HG02973 (cell line): ENCODE measurements at regions not wholly inside any gene's neighbourhood (a gene's known extent, or its start where the extent isn't known, plus 50 kb on each side); places are given as distances from the start of the nearest gene placed in this dataset.

ENCODE experiments used
- ATAC-seq: cut with Tn5 transposase; IDR thresholded peaks from one replicate; pipeline ENCODE4 v1.9.1; 2021; ENCODE audit warnings: moderate library complexity; ENCODE audit not compliant: unreplicated experiment

DNA sequence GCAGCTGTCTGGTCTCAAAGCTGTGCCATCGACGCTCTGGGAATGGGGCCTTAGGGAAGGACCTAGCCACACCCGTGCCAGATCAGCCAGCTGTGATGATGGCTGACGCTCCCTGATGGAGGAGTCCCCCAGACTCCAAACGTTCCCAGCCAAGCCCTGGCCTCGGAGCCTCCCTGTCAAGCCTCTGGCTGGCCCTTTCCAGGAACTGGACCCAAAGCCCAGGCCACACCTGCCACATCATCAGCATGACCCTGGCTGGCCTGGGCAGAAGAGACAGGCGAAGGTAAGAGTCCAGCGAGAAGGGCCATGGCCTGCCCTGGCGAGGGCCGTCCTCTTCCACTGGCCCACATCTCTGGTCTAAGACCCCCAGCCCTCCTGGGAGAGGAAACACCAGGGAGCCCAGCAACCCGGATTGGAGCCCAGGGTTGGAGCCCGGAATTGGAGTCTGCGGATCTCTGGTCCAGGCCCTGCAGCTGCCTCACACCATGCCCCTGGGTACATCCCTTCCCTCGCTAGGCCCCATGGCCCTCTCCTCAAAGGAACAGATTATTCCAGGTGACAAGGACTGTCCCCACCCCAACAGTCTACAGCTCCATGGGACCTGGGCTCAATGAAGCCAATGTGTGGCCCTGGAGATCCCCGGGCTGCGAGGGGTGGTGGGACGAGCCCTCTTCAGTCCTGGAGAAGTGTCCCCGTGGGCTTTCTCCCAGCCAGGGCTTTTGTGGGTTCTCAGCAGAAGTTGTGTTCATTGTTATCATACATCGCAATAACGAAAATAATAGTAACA lies 105.1 kb upstream of the TNRC6C start:
- ATAC-seq: no peak

DNA sequence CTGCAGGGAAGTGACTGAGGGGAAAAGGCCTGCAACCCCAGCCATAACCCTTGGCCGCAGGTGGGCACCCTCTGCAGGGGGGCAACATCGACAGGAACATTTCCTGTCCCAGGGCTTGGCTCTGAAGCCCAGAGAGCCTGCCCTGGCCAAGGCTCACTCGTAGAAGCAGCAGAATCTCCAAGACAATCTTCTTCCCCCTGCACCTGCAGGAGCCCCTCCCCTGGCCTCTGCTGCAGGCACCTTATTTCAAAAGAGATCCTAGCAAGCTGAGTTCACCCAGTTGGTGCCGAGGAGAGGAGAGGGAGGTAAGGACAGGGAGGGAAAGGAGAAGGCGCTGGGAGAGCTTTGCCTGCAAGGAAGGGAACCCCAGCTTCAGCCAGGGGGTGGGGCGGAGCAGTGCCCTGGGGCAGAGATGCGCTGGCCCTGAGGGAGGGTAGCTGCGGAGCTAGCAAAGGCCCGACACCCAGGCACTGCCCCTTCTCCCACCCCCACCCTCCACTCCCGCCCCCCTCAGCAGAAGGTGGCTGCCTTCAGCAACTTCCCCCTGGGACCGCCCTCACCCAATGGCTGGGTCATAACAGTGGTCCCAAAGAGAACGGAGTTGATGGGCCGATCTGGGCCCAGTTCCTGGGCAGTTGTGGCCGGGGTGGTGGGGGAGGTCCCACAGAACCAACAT lies 104.3 kb upstream of the TNRC6C start:
- ATAC-seq: no peak

DNA sequence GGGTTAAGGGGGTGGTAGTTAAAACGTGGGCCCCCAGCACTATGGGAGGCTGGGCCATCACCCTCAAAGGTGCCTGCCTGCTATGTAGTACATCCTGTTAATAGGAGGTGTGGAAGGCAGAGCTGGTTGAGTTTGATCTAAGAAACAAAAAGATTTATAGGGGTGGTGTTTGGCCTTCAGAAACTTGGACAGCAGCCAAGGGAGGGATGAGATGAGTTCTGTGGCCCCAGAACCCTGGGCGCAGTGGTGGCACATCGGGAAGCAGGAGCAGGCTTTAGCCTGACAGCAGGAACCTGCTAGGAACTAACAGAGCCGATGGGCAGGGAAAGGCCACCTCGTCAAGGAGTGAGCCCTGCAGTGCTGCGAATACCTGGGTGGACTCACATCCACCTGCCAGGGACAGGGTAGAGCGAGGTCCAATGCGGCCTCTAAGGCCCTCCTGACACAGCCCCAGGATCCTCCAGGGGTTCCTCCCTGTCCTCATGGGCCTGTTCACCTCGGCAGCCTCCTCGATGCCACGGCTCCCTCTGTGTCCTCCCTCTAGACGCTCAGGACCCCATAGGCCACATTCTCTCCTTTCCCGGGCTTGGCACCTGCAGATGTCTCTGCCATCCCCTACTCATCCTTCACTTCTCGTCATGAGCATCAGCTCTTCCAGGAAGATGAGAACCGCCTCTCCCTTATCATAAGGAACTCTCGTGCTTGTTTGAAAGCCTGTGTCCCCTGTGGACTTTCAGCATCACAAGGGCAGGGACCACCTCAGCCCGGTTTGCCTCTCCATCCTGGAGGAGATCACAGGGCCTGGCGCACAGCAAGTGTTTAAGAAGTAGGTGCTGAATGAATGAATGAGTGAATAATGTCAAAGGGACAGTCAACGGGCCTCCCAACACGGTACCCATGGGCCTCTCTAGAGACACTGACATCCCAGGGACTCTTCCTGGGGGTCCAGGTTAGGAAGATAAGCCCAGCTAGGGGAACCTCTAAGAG lies 103.5 kb upstream of the TNRC6C start:
- ATAC-seq: no peak

DNA sequence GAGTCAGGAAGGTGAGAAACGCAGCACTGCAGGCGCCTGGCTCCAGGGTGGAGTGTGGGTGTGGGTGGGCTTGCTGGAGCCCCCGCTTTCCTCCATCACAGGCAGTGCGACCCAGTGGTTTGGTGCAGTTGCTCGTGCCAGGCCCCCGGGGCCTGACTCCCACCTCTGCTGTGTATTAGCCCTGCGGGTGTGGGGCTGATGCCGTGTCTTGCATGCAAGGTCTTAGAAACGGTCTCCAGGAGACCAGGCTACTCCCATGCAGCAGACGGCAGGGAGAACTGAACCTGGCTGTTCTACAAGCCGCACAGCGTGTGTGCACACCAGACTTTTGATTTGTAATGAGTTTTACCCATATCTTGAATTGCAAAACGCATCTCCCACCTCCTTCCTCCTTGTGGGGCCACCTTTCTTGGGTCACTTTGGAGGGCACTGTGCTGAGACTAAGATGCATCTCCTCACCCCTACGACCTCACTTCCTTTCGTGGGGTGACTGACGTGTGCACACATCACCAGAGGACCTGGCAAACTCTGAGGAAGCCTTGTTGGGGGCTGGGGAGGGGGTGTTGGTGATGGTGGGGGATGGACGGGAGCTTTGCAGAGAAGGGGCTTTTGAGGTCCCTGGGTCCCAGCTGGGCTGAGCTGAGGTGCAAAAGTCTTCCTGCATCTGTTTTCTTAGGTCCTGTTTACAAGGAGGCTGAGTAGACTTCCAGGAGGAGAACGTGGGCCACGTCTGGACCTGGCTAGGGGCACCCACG lies 101.8 kb upstream of the TNRC6C start:
- ATAC-seq: no peak

DNA sequence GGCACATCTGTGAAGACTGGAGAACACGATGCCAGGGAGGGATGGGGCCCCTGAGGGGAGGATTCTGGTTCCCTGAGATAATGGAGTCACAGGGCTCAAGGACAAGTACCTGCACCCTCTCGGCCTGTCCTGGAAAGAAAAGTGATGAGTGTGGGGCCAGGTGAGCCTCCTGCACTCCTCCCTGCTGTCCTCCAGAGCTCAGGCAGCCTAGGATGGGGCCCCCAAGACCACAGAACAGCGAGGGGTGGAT lies 101.3 kb upstream of the TNRC6C start:
- no peak for ATAC-seq

DNA sequence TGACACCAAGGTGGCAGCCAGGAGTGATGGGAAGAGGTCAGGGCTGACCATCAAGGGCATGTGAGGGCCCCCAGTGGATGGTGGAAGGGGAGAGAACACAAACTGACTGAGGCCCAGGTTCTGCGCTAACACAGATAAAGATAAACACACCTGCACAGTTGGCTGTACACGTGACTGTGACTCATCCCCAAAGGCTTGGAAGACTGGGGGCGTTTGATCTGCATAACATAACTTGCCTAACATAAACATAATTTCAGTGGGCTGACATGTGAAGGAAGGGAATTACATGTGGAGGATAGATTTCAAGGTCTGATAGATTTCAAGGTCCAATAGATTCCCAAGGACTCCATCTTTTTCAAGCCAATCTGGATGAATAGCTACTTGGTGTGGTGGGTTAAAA lies 100.9 kb upstream of the TNRC6C start:
- no peak for ATAC-seq

DNA sequence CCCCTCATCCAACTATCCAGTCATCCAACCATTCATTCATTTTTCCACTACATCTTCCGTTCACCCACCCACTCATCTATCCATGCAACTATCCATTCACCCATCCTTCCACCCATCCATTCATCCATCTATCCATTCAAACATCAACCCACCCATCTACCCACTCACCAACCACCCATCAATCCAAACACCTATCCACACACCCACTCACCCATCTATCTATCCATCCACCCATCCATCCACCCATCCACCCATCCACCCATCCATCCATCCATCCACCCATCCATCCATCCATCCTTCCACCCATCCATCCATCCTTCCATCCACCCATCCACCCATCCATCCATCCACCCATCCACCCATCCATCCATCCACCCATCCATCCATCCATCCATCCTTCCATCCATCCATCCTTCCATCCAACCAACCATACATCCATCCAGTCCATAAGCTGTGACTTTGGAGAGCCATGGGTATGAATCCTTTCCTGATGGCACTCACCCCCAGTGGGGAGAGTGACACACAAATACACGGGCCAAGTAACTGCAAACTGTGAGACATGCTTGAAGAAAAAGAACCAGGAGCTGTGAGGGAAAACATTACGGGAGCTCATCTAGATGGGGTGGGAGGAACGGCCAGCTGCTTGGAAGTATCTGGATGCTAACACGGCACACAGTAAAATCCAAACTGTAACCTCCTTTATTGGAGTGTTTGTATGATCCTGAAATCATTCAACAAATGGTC lies 100.0 kb upstream of the TNRC6C start:
- no peak for ATAC-seq

DNA sequence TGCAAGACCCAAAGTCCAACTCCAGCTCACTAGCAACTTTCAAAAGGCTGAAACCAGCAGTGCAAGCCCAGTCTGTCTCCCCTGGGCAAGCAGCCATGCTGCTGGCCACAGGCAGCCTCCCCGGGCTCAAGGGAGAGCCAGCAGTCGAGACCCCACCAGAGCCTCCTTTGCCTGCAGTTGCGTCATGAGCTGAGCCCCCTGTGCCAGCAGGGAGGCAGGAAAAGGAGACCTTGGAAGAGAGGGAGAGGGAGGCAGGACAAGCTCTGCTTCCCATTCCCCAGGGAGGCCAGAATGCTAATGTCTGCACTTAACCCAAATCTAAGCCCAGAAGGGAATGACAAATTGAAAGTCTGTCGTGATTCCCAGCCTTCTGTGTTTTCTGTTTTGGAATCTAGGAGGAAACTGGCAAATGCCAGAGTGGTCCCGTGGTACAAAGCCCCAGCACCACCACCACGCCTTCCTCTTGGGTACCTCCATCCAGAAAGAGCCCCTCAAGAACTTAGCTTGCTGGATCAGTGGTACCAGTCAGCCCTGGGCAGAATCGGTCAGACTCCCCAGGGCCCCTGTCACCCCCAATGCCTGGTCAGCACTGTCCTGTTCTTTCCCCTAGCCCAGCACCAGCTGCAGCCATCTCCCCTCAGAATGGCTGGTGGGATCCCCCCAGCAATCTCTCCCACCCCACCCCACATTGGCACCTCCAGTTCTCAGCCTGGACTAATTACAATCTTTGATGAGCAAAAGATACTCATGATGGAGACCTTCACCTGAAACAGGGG lies 99.3 kb upstream of the TNRC6C start:
- ATAC-seq: no peak

DNA sequence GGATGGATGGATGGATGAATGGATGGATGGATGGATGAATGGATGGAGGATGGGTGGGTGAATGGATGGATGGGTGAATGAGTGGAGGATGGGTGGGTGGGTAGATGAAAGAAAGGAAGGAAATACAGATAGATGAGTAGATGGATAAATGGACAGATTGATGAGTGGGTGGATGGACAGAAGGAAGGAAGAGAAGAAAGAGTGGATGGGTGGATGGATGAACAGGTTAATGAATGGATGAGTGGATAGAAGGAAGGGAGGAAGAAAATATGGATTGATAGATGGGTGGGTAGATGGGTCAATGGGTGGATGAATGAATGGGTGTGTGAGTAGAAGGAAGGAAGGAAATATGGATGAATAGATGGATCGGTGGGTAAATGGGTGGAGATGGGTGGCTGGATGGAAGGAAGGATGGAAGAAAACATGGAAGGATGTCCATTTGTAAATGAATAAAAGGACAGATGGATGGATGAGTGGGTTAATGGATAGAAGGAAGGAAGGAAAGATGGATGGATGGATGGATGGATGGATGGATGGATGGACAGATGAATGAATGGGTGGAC lies 97.3 kb upstream of the TNRC6C start:
- no peak for ATAC-seq

DNA sequence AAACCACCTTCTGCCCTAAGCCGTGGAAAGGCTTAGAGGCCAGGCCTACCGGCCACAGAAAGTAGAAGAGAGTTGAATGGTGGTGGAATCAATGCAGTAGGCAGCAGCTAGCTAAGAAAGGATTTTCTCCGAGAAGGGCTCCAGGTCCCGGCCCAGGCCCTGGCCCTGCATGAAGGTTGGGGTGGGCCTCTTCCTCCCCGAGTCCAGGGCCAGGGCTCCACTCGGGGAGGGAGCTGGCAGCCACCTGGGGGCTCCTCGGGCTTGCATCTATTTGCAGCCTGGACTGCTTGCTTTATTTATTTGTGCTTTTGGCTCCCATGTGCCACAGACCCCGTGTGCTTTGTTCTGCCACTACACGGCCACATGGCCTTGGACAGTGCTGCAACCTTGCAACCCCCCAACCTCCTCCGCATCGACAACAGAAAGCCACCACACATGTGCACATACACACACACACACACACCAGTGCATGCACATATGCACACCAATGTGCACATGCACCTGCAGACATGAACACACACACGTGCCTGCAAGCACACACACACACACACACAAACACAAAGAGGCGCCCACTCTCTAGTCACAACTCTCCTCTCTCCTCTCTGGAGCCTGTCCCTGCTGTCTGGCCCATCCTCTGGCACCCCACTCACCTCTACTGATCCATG lies 96.4 kb upstream of the TNRC6C start:
- no peak for ATAC-seq

DNA sequence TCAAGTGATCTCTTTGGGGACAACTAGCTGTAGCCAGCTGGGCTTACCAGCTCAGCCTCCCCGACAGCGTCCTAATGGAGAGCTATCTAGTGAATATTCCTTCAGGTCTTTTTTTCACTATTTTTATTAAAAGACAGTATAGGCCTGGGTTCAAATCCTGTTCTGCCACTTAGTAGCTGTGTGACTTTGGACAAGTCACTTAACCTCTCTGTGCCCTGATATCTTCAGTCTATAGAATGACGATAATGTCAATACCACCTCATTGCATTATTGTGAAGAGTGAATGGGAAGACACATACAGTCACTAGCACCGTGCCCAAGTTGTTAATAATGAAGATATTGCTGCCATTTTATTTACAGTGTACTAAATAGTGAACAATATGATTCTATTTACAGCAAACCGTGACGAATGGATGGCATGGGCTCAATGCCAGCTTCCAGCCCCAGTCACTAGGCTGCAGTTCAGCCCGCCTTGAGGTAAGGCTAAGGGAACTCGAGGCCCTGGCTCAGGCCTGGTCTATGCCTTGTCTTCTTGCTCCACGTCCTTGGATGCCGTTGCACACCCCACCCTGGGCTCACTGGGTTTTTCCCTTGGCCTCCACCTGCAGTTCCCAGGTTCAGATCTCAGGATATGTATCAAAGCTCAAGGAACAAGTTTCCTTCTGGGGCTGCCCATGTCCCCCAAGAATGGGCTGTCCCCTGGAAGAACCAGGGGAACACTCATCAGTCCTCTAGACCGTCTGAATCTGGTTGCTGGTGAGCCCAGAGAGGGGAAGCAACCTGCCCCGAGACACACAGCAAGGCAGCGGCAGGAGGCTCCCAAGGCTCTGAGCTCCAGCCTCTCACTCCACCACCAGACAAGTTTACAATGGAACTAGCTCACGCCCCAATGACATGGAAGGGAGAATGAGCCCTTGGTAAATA lies 95.4 kb upstream of the TNRC6C start:
- no peak for ATAC-seq

DNA sequence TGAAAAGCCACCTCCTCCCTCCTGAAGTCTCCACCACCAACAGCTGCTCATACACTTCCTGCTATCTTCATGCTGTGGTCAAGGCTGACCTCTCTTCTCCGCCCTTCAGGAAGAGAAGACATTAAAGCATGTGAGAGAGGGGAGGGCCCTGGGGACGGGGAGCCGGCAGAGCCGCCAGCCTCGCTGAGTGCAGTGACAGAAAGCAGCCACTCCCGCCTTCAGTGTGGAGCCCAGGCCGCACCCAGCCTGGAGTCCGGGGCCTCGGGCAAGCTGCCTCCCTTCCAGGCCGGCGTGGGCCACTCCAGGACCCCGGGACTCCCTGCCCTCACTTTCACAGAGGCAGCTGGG lies 94.7 kb upstream of the TNRC6C start:
- ATAC-seq: no peak

DNA sequence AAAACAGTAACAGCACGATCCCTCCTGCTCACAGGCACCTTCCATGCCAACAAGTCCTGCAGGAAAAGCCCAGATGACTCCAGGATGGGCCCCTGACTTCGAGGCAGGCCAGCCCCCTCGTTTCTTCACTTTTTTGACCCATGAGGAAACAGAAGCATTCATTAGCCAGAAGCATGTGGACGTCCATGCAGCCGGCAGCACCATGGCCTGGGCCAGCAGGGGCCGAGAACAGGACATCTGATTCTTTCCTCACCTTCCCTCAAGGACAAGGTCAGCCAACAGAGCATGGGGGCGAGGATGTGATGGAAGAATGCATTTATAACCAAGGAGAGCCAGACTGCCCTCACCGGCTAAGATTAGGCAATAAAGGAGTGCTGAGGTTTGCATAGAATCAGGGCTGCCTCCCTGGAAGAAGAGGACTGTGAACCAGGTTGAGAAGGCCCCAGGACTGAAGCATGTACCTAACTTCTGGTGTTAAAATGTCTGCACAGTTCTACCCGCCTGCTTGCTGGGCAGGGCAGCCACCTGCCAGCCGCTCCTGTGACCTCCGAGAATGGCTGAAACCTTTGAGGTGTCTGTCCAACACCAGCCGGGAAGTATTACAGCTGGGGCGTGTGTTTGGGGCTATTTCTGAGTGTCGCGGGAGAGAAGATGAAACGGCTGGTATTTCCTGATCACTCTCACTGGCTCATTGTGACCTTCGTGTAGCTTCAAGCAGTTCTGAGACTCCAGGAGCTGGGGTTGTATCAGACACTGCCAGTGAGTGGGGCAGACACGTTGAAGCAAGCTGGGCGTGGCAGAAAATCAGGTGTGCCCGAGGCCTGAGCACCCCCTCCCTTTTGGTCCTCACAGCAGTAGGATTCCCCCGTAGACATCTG lies 94.0 kb upstream of the TNRC6C start:
- no peak for ATAC-seq

DNA sequence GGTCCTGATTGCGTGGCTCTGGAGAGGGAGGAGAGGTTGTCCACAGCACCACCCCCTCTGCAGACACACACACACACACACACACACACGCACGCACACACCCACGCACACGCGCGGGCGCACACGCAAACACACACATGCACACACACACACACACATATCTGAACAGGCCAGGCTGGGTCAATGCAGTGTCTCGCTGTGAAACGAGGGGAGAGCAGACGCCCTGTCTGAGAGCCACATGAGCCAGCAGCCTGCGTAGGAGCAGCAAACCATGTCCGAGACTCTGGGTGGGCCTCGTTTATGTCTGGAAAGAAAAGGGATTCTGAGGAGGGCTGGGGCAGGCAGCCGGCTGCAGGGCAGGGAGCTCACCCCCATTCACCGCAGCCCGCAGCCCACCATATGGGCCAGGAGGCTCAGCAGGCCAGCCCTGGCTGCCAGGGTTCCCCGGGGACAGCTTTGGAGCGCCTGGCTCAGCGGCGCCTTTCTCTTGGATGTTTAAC lies 93.3 kb upstream of the TNRC6C start:
- ATAC-seq: no peak

DNA sequence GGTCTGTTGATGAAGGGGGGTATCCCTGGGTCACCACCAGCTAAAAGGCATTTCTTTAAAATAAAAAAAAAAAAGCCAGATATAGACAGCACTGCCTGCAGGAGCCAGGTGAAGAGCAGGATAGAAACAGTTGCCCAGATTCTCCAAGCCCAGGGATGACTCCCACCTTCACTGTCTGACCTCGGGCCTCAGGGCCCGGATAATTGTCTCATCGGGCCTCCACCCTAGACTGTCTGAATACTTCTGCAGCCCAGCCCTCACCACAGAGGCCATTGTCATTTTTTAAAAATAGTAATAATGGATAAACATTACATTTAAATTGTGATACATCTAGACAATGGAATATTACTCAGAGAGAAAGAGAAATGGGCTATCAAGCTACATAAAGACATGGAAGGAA lies 92.8 kb upstream of the TNRC6C start:
- no peak for ATAC-seq

DNA sequence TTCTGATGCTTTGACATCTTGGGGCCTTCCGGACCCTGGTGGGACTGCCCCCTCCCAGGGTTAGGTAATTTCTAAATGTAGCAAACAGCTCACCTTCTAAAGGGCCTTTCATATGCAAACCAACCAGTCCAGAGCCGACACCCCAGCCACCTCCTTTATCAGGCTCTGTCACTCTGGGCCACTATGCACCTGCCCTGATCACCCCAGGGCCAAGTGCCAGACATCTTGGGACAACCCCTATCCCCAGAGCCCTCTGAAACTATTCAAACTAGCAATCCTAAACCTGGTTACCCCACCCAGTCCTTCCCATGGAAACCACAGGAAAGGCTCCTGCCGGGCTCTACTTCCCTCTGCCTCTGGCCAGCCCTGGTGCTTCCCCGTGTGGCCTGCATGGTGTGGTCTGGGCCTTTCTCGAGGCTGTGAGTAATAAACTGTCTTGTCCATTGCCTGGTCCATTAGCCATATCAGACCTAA lies 91.2 kb upstream of the TNRC6C start:
- no peak for ATAC-seq
